SK-N-SH treated with all-trans-retinoic acid at 6 μM for 48 hours (cell line): ENCODE measurements at regions not wholly inside any gene's neighbourhood (a gene's known extent, or its start where the extent isn't known, plus 50 kb on each side); places are given as distances from the start of the nearest gene placed in this dataset.

Source experiments
- ATAC-seq: fragments of 200-7000 bp; cut with Tn5 transposase; 3 replicates; pipeline ENCODE4 v1.9.1; 2020; ENCODE audit warnings: mild to moderate bottlenecking, moderate library complexity
- ARNTL ChIP-seq: fragments of 450-650 bp; formaldehyde crosslinking; IDR thresholded peaks from 2 replicates; pipeline ENCODE4 v1.5.0; 2020; ENCODE audit warnings: low read depth, mild to moderate bottlenecking, moderate library complexity, borderline replicate concordance
- BACH2 ChIP-seq: fragments of 250-450 bp; sonication (Bioruptor Pico); IDR thresholded peaks from 2 replicates; pipeline ENCODE4 v1.9.0; 2021; ENCODE audit warnings: mild to moderate bottlenecking, borderline replicate concordance
- CREB5 ChIP-seq: fragments of 250-450 bp; sonication (Bioruptor Pico); IDR thresholded peaks from 2 replicates; pipeline ENCODE4 v1.5.1; 2020; ENCODE audit warnings: low read depth, mild to moderate bottlenecking, moderate library complexity
- CSDC2 ChIP-seq: fragments of 250-450 bp; sonication (Bioruptor Pico); IDR thresholded peaks from 2 replicates; pipeline ENCODE4 v1.5.0; 2020; ENCODE audit warnings: mild to moderate bottlenecking, moderate library complexity
- CSRNP3 ChIP-seq: fragments of 250-450 bp; sonication (Bioruptor Pico); IDR thresholded peaks from 2 replicates; pipeline ENCODE4 v1.5.1; 2021; ENCODE audit warnings: mild to moderate bottlenecking, moderate library complexity
- ESRRG ChIP-seq: fragments of 250-450 bp; sonication (Bioruptor Pico); IDR thresholded peaks from 2 replicates; pipeline ENCODE4 v1.6.1; 2021; ENCODE audit warnings: mild to moderate bottlenecking
- GLIS3 ChIP-seq: fragments of 250-450 bp; sonication (Bioruptor Pico); IDR thresholded peaks from 2 replicates; pipeline ENCODE4 v1.5.0; 2020; ENCODE audit warnings: mild to moderate bottlenecking, moderate library complexity
- ISL1 ChIP-seq: fragments of 250-450 bp; sonication (Bioruptor Pico); IDR thresholded peaks from 2 replicates; pipeline ENCODE4 v2.1.2; 2022; ENCODE audit warnings: mild to moderate bottlenecking, moderate library complexity
- OSR1 ChIP-seq: fragments of 250-450 bp; sonication (Bioruptor Pico); IDR thresholded peaks from 2 replicates; pipeline ENCODE4 v1.8.0; 2022; ENCODE audit warnings: moderate library complexity, mild to moderate bottlenecking, inconsistent platforms
- PATZ1 ChIP-seq: fragments of 250-450 bp; sonication (Bioruptor Pico); IDR thresholded peaks from 2 replicates; pipeline ENCODE4 v1.8.0; 2020; ENCODE audit warnings: mild to moderate bottlenecking, moderate library complexity, borderline replicate concordance
- PPARA ChIP-seq: fragments of 250-450 bp; sonication (Bioruptor Pico); IDR thresholded peaks from 2 replicates; pipeline ENCODE4 v1.5.0; 2020; ENCODE audit warnings: mild to moderate bottlenecking, borderline replicate concordance
- RARB ChIP-seq: fragments of 250-450 bp; sonication (Bioruptor Pico); IDR thresholded peaks from 2 replicates; pipeline ENCODE4 v1.8.0; 2021; ENCODE audit warnings: mild to moderate bottlenecking, moderate library complexity
- SNAI2 ChIP-seq: fragments of 250-450 bp; sonication (Bioruptor Pico); IDR thresholded peaks from 2 replicates; pipeline ENCODE4 v1.5.0; 2020; ENCODE audit warnings: mild to moderate bottlenecking, moderate library complexity
- TCF4 ChIP-seq: fragments of 250-450 bp; sonication (Bioruptor Pico); IDR thresholded peaks from 2 replicates; pipeline ENCODE4 v1.8.0; 2021; ENCODE audit warnings: mild to moderate bottlenecking, moderate library complexity, borderline replicate concordance
- TOX ChIP-seq: fragments of 250-450 bp; sonication (Bioruptor Pico); IDR thresholded peaks from 2 replicates; pipeline ENCODE4 v1.8.0; 2021; ENCODE audit warnings: mild to moderate bottlenecking, moderate library complexity, borderline replicate concordance
- TSHZ2 ChIP-seq: fragments of 250-450 bp; sonication (Bioruptor Pico); IDR thresholded peaks from 2 replicates; pipeline ENCODE4 v1.5.0; 2020; ENCODE audit warnings: mild to moderate bottlenecking, moderate library complexity
- ZC3H10 ChIP-seq: fragments of 250-450 bp; sonication (Bioruptor Pico); IDR thresholded peaks from 2 replicates; pipeline ENCODE4 v1.5.1; 2021; ENCODE audit warnings: mild to moderate bottlenecking, moderate library complexity
- ZFP3 ChIP-seq: fragments of 250-450 bp; sonication (Bioruptor Pico); IDR thresholded peaks from 2 replicates; pipeline ENCODE4 v1.5.0; 2020; ENCODE audit warnings: mild to moderate bottlenecking, moderate library complexity
- ZFP30 ChIP-seq: fragments of 450-650 bp; formaldehyde crosslinking; IDR thresholded peaks from 2 replicates; pipeline ENCODE4 v1.5.0; 2022; ENCODE audit warnings: mild to moderate bottlenecking, moderate library complexity
- ZNF565 ChIP-seq: fragments of 450-650 bp; formaldehyde crosslinking; conservative IDR thresholded peaks from 2 replicates; pipeline ENCODE4 v1.5.0; 2020; ENCODE audit warnings: low read depth, mild to moderate bottlenecking, moderate library complexity
- ZNF70 ChIP-seq: fragments of 450-650 bp; formaldehyde crosslinking; IDR thresholded peaks from 2 replicates; pipeline ENCODE4 v1.5.0; 2020; ENCODE audit warnings: mild to moderate bottlenecking, moderate library complexity
- ZNF8 ChIP-seq: fragments of 450-650 bp; formaldehyde crosslinking; IDR thresholded peaks from 2 replicates; pipeline ENCODE4 v1.5.0; 2020; ENCODE audit warnings: mild to moderate bottlenecking, moderate library complexity

GRCh38 chr4:116788723-116789122, 296.7 kb downstream of the TRAM1L1 start:
- TF ChIP-seq CSRNP3 (no peak), RARB (no peak), ZFP30 (no peak), ZFP3 (CRISPR knock-in tag) (no peak), CSDC2 (CRISPR knock-in tag) (no peak), OSR1 (no peak), SNAI2 (no peak), TOX (no peak), ZC3H10 (no peak), PPARA (no peak), ZNF565 (CRISPR knock-in tag) (no peak), BACH2 (no peak), TSHZ2 (no peak), ESRRG (CRISPR knock-in tag) (no peak), ZNF70 (CRISPR knock-in tag) (no peak), CREB5 (CRISPR knock-in tag) (no peak), ISL1 (CRISPR knock-in tag) (no peak), GLIS3 (CRISPR knock-in tag) (no peak)
- no peak for ATAC-seq

- TF ChIP-seq BACH2 = no peak
- no peak for TF ChIP-seq TCF4
- TF ChIP-seq ZNF70 (CRISPR knock-in tag) = no peak
- no peak for ATAC-seq
These were observed 330.3 kb downstream of the TRAM1L1 start for GRCh38 chr4:116755051-116755450.

GRCh38 chr4:116752027-116752426, 333.3 kb downstream of the TRAM1L1 start:
- TF ChIP-seq OSR1 (no peak), PATZ1 (CRISPR knock-in tag) (no peak), CSDC2 (CRISPR knock-in tag) (no peak), ISL1 (CRISPR knock-in tag) (no peak), TOX (no peak), CREB5 (CRISPR knock-in tag) (no peak), PPARA (no peak), TSHZ2 (no peak), ARNTL (CRISPR knock-in tag) (no peak), SNAI2 (no peak), ZNF8 (CRISPR knock-in tag) (no peak), ZC3H10 (no peak), BACH2 (no peak), GLIS3 (CRISPR knock-in tag) (no peak), TCF4 (no peak), ZNF565 (CRISPR knock-in tag) (no peak), ESRRG (CRISPR knock-in tag) (no peak), ZFP30 (no peak), ZNF70 (CRISPR knock-in tag) (no peak)
- no peak for ATAC-seq
